HG02970 (cell line): ENCODE measurements at regions not wholly inside any gene's neighbourhood (a gene's known extent, or its start where the extent isn't known, plus 50 kb on each side); places are given as distances from the start of the nearest gene placed in this dataset.
"Not testable (repeated sequence)": the region's sequence is repeated elsewhere in the genome, so short reads cannot be mapped to it uniquely, and the experiment has no call there.

ENCODE experiments used
- ATAC-seq: cut with Tn5 transposase; IDR thresholded peaks from one replicate; pipeline ENCODE4 v1.9.1; 2021; ENCODE audit warnings: mild to moderate bottlenecking, moderate library complexity, moderate number of reproducible peaks; ENCODE audit not compliant: unreplicated experiment, low FRiP score

GRCh38 chr1:55820501-55820900, 605.3 kb upstream of the USP24 start:
- ATAC-seq = no peak

GRCh38 chr1:55819011-55819410, 603.8 kb upstream of the USP24 start:
- ATAC-seq = no peak

GRCh38 chr1:55816456-55817426, 601.6 kb upstream of the USP24 start:
- ATAC-seq = no peak

GRCh38 chr1:55815745-55816455, 600.7 kb upstream of the USP24 start:
- no peak for ATAC-seq

DNA sequence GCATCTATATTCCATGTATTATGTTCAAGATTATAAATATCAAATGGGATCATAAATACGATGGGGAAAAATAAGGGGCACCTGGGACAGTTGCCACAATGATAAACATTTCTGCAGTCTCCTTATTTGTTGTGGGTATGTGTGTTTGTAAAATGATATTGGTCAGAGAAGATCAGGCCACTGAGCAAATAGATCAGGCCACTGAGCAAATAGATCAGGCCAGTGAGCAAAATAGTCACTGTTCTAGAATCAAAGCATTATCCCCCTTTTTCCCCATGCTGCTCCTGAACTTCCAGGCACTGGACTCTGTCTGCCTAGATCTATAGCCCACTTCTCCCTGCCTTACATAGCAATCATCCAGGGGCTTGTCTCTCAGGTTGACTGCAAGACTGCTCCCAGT, 599.8 kb upstream of the USP24 start:
- ATAC-seq = no peak

- ATAC-seq = no peak
Observed at GRCh38 chr1:55813618-55814017, 598.5 kb upstream of the USP24 start.

DNA sequence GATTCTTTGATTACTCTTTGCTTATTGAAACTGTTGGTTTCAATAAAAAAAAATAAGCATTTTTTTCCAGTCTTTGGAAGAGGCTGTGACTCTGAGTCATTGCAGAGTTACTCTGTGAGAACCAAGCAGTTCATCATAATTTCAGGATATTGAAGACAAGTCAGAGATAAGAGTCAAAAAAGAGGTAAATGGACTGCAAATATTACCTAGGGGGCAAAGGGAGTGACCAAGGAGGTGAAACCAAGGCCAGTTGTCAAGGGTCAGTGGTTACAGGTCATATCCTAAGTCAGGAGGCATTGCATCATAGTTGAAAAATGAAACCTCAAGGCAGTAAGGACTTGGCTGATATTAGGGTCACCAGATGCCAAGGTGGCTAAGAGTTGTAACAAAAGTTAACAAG, 597.1 kb upstream of the USP24 start:
- no peak for ATAC-seq

- ATAC-seq = no peak
Observed at GRCh38 chr1:55808263-55808662, 593.1 kb upstream of the USP24 start.

DNA sequence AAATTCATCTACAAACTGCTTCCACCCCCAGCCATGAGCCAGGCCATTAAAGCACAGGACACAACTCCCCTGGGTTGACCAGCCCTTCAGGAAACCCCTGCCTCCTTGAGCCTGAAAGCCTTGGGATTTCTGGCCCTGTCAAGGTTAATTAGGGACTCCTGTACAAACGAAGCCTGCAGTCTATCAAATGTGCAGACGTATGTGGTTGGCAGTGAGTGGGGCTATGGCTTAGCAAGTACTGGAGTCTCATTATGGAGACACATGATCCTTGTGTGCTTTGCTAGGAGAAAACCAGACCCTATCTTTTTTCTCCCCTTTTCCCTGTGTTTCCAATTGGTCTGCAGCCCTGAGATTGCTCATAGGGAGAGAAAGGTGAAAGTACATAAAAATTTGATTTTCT, 588.3 kb upstream of the USP24 start:
- no peak for ATAC-seq

DNA sequence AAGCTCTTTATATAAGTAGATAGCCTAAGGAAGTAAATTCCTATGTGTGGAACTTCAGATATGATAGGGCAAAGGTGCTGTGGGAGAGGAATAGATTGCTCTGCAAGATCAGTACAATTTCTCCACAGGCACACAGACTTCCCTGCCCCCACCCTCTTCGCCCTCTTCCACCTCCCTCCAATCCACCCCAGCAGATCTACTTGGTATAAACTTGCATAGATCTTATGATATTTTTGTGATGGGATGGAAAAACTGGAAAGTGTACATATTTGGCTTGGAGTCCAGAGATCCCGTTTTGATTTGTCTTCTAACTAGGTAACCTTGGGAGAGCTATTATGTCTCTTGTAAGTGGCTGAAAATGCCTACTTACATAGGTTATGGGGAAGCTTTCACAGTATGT, 586.3 kb upstream of the USP24 start:
- ATAC-seq = no peak

GRCh38 chr1:55800503-55800902, 585.3 kb upstream of the USP24 start:
- ATAC-seq = no peak

DNA sequence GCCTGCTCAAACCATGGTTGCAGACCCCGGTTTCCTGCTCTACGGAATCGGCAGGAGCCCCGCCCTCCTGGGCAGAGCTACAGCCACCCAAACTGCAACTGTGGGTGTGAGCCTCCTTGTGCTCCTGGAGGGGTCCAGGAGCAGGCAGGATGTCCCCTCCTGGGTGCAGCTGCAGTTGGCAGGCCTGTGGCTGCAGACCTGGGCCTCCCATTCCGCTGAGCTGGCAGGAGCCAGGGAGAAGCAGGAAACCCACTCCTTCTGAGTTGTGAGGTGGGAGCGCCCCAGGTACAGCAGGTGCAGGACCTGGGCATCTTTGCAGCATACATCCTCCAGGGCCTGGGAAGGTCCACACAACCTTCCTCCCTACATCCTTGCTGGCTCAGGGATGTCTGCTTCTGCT, 578.7 kb upstream of the USP24 start:
- ATAC-seq = no peak

DNA sequence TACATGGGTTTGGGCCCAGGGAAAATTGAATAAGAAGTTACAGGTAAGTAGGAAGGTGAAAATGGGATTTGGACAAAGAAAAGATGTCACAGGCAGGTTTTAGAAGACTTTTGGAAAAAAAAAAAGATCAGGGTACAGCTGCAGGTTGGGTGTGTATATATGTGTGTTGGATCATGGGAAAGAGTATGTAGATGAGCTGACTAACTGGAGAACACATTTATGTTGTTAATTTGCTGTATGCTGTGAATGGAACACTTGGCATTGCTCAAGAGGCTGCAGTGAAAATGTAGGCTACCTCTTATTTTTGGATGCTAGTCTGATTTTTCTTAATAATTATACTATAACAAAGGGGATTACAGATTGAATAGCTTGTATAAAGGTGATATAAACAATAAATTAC, 577.7 kb upstream of the USP24 start:
- no peak for ATAC-seq

GRCh38 chr1:55789466-55789865, 574.3 kb upstream of the USP24 start:
- no peak for ATAC-seq

DNA sequence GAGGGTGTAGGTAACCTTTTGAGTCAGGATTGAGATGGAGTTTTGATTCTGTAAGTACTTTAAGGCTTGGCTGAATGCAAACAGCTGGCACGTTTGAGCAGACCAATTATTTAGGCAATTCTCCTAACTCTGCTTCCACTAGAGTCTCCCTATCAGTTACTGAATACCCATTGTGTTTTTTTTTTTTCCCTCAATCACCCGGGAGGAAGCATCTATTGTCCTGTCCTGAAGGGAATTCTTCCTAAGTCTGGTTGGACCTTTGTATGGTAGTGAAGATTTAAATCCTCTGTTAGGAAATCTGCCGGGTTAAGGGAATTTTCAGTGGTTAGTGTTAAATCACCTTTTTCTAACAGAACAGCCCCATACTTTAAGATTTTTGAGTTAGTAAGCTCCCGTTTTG, 571.2 kb upstream of the USP24 start:
- no peak for ATAC-seq

GRCh38 chr1:55784941-55785450, 569.8 kb upstream of the USP24 start:
- ATAC-seq = not testable (repeated sequence)

GRCh38 chr1:55781944-55782482, 566.8 kb upstream of the USP24 start:
- ATAC-seq = no peak

- ATAC-seq = no peak
Observed at GRCh38 chr1:55781003-55781402, 565.8 kb upstream of the USP24 start.

- ATAC-seq = no peak
Observed at GRCh38 chr1:55777545-55777944, 562.4 kb upstream of the USP24 start.

DNA sequence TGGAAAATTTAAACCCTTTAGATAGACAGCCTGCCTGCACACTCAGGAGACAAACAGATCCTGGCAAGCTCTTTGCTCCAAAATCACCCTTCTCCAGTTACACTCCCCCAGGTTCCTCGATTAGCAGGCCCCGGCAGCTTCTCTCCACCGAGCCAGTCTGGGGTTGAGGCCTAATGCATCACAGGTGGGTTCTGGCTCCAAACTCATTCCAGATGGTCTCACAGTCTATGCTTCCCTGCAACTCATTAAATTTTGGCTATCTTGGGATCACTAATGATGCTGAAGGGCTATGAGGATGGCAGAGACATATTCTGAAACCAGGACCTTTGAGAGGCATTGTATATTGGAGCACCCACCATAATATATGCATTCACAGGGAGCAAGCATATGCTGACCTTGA, 559.8 kb upstream of the USP24 start:
- ATAC-seq = no peak

DNA sequence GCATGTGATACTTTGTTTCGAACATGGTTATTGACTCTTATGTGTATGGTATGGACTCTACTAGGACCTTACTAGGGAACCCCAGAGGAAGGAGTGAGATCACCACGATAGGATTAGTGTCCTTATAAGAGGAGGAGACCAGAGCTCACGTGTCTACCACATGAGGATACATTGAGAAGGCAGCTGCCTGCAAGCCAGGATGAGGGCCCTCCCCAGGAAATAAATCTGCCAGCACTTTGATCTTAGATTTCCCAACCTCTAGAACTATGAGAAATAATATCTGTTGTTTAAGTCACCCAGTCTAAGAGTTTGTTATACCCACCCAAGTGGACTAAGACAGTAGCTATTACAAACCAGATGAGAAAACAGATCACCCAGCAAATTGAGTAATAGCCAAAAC, 559.3 kb upstream of the USP24 start:
- no peak for ATAC-seq
